CMK (cell line): ENCODE measurements at regions not wholly inside any gene's neighbourhood (a gene's known extent, or its start where the extent isn't known, plus 50 kb on each side); places are given as distances from the start of the nearest gene placed in this dataset.

Experiments used
- DNase-seq: peaks from one replicate; pipeline ENCODE4 v3.0.0-alpha.2; 2010; ENCODE audit warnings: low read depth

DNA sequence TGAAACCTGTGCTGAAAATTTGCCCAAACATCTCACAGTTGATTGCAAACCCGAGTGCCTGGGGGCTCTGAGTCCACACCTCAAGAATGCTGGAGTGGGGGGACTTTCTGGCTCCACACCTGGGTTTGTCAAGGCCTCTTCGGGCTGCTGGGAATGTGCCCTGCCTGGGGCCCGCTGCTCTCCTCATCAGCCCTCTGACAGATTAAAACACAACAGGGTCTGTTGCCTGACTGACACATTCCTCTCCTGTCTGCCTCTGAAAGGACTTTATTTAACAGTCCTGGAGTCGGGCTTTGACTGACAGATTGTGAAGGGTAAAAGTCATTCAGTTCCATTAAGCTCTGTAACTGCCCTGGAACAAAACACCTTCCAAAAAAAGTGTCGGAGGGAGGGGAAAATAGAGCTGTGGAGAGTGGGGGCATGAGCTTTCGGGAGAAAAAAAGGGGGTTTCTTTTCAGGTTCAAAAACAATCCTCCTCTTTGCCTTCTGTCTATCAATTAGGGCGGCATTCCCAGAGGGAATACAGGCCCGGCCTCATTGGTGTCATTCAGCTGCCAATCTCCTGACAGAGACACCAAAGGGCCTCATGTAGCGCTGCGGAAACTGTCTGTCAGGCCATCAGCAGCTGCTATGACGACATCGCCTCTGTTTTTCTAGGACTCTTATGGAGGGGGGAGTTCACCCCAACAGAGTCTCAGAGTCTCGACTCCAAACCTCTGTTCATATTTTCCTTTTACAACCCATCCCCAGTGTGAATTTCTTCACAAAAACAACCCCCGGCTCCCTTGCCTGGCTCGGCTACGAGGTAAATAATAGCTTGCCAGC is 398.8 kb upstream of the NFE2L3 start:
- DNase-seq, result no peak

DNA sequence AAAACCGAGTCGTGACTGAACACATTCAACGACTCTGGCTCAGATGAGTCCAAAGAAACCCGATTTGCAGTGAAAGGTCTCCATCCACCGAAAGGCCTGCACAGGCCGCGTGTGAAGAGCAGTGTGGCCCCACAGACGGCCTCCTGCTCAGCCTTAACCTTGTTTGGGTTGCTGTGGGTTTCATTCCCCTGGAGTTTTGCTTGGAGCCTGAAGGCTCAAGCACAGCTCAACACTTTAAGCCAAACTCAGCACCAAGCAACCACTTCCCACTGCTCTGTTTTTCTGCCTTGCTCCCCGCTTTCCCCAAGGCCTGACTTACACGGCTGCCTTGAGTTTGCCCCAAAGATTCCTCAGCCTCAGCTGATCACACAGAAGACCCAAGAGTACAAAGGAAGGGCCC is 398.2 kb upstream of the NFE2L3 start:
- DNase-seq, result no peak

DNA sequence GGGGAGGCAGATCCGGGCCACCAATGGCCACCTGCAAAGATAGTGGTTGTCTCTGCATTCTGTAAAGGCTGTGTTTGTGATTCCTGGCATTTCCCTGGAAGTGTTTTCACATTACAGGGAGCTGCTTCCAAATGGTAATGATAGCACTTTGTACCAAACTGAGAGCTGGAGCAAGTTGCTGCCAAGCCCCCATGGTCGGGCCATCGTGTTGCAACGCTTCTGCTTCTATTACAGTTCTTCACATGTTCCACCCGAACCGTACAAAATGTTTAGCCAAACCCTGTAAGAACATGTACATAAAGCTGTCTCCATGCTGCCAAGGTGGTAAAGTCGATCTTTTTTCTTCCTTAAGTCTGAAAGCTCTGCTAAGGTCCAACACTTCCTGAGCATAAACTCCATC is 397.7 kb upstream of the NFE2L3 start:
- no peak for DNase-seq

DNA sequence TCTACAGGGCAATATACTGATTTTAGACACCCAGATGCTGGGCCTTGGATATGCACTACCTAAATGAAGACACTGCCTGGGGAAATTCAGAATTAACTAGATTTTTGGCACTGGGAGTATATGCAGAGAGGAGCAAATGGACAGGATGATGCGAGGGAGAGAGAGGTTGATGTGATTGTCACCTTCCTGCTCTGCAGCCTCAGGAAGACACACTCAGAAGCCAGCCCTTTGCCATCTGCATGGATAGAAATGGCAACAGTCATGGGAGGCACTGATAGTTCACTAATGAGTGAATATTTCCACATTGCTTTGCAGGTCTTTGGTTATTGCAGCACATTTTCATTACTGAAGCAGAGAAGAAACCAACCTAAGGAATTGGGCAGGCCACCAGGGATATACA is 397.2 kb upstream of the NFE2L3 start:
- no peak for DNase-seq

GRCh38 chr7:25756601-25757000 is 395.4 kb upstream of the NFE2L3 start:
- no peak for DNase-seq

GRCh38 chr7:25758559-25758958 is 393.4 kb upstream of the NFE2L3 start:
- no peak for DNase-seq

- no peak for DNase-seq
Measured at GRCh38 chr7:25759286-25759685, 392.7 kb upstream of the NFE2L3 start.

DNA sequence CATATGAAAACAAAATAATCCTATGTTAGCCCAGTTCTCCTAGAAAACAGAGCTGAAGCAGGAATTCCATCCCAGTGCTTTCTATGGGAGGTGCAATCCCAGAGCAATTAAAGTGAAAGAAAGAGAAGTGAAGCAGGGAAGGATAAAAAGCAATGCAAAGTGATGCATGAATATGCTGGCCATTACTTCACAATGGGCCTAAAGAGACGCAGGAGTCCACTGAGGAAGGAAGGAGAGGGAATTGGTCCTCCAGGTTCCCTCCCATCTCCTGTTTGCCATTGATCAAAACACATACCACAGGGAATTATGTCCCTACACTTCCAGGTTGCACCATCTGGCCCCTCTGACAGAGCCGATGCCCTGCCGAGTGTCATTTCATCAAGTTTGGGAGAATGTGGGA is 392.2 kb upstream of the NFE2L3 start:
- no peak for DNase-seq

GRCh38 chr7:25762511-25763462 is 389.2 kb upstream of the NFE2L3 start:
- no peak for DNase-seq

- no peak for DNase-seq
Measured at GRCh38 chr7:25763463-25763860, 388.5 kb upstream of the NFE2L3 start.

DNA sequence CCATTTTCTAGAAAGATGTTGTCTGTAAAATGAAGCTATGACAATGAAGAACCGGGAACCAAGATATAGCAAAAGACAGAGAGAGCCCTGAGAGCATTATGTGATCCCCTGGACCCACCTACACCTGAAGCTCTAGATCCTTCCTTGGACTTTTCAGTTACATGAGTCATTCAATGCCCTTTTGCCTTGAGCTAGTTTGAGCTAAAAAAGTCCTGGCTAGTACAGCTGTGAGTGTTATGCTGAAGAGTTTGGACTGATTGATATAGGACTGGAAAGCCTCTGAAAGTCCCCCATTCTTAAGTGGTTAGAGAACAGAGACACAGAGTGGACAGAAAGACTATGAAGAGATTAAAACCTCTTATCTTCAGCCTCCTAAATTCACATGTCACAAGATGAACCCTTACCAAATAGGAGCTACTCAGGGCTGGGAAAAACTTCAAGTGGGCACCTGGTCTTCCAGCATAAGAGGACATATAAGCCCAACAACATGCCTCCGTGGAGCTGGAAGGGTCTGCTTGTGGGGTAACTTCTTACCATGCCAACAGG is 386.8 kb upstream of the NFE2L3 start:
- DNase-seq, result no peak

GRCh38 chr7:25770235-25770634 is 381.8 kb upstream of the NFE2L3 start:
- no peak for DNase-seq

DNA sequence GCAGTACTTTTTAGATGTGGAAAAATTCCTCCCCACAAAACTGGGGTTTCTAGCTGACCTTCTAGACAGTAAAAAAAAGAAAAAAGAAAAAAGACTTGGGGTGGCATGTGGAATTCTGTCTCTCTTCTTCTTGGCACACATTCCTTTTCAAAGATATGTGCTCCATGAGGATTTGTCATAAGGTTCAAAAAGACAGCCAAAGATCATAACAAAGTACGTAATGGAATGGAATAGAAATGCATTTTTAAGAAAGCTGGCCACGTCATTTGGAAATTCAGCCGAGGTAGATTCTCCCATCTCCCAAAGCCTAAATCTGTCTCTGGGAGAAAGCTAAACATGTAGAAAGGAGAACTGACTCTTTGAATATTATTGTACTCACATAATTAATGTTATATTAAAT is 381.3 kb upstream of the NFE2L3 start:
- DNase-seq, result no peak

DNA sequence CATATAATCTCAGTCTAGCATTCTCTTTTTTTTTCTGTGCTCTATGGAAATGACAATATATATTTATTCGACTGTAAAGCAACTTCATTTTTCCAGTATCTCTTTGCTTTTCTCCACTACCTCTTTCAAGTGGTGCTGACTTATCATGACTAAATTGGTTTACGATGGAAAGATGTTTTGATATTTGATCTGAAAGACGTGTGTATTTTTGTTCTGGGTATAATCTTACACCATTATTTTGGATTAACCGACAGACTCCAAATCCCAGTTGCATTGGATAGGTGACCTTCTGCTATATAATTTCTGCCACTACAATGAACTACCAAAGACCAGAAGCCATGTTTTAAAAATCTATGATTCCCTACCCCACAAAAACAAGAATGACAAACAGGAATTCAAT is 380.5 kb upstream of the NFE2L3 start:
- DNase-seq, result no peak

- DNase-seq, result no peak
Measured at GRCh38 chr7:25772802-25773201, 379.2 kb upstream of the NFE2L3 start.

DNA sequence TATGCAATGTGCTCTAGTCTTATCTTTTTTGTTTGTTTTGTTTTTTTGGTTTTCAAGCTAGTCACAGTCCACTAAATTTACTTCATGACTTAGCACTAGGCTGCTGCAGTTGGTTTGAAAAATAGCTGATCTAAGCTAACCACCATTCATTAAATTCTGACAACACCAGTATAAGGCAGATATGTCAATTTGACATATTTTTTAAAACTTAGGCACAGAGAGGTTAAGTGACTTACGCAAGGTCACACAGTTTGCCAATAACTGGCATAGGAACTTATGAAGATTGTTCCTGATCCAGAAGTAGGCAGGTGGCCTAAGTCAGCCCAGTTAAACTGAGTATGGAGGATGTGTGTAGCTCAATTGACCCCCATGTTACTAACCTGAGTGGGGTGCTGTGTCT is 377.3 kb upstream of the NFE2L3 start:
- no peak for DNase-seq

GRCh38 chr7:25775570-25775969 is 376.4 kb upstream of the NFE2L3 start:
- DNase-seq, result no peak

- DNase-seq, result no peak
Measured at GRCh38 chr7:25775999-25776743, 375.8 kb upstream of the NFE2L3 start.

DNA sequence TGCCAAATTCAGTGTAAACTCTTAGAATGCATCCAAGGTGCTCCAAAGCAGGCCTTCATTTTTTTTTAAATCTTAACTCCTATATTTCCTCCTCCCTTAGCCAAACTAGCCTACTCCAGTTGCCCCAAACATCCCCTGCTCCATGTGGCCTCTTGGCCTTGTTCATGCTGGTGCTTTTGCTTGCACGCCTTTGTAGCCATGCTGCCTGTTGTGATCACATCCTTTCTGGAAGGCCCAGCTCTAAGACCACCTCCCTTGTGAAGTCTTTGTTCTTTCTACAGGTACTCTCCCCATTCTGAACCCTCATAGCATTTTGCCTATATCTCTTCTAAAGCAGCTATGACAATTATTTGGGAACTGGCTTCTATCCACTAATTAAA is 375.3 kb upstream of the NFE2L3 start:
- no peak for DNase-seq

- no peak for DNase-seq
Measured at GRCh38 chr7:25777969-25778708, 373.9 kb upstream of the NFE2L3 start.

- no peak for DNase-seq
Measured at GRCh38 chr7:25779002-25779546, 372.9 kb upstream of the NFE2L3 start.
